Esophagus squamous epithelium (tissue), 4 donors: ENCODE measurements at regions not wholly inside any gene's neighbourhood (a gene's known extent, or its start where the extent isn't known, plus 50 kb on each side); places are given as distances from the start of the nearest gene placed in this dataset.

Experiments
- CTCF ChIP-seq, 6 experiments: fragments of 450-650 bp in 4 of 6; fragments of 200-600 bp in 2 of 6; sonication (generic) in 2 of 6; IDR thresholded peaks; one replicate each; pipeline ENCODE4 v1.5.1; 2016 to 2019; ENCODE audit warnings: antibody characterized with exemption in 6 of 6, mild to moderate bottlenecking in 4 of 6, moderate library complexity in 4 of 6
- POLR2A ChIP-seq, 4 donors: fragments of 450-650 bp; IDR thresholded peaks; one replicate each; pipeline ENCODE4 v1.6.1; 2017; ENCODE audit warnings: antibody characterized with exemption in 4 of 4, mild to moderate bottlenecking in 4 of 4, moderate library complexity in 3 of 4

- no peak for TF ChIP-seq CTCF (IDR thresholded peaks at IDR 0.05)
- TF ChIP-seq POLR2A (IDR thresholded peaks at IDR 0.05) = no peak
Measured at GRCh38 chrX:9211269-9211668, 177.3 kb upstream of the FAM9B start.
